H1 (cell line): ENCODE measurements at regions not wholly inside any gene's neighbourhood (a gene's known extent, or its start where the extent isn't known, plus 50 kb on each side); places are given as distances from the start of the nearest gene placed in this dataset.

Experiments
- CTCF ChIA-PET: fragments of 300-600 bp; sonication (Branson Sonifier 250); formaldehyde crosslinking; loops from one replicate; lab custom pipeline; 2021; ENCODE audit not compliant: partially characterized antibody; lab: Charles Lee
- POLR2A ChIA-PET: fragments of 300-600 bp; sonication (Branson Sonifier 250); formaldehyde crosslinking; loops from one replicate; lab custom pipeline; 2021; ENCODE audit warnings: inconsistent platforms; ENCODE audit not compliant: partially characterized antibody; lab: Charles Lee
- DNase-seq, 2 experiments: peaks; one replicate each; pipeline versions ENCODE4 v3.0.0 to v3.0.0-alpha.2; 2010 to 2022; ENCODE audit warnings: low spot score in 2 of 2, low read depth in 1 of 2, mixed read lengths in 1 of 2
- FAIRE-seq: peaks from 2 replicates; lab custom pipeline; 2011; peaks lifted over from hg19 to GRCh38; lab: Jason Lieb, UNC
- H2AFZ ChIP-seq: 2 replicates; pipeline ENCODE4 v1.8.1; 2012; ENCODE audit warnings: low read length, inconsistent platforms
- H2AK5ac ChIP-seq: 2 replicates; pipeline ENCODE4 v1.6.1; 2013; ENCODE audit warnings: low read depth, low read length
- H2BK120ac ChIP-seq: replicated peaks from 2 replicates; pipeline ENCODE3; 2013; ENCODE audit warnings: low read depth, low read length, inconsistent platforms
- H2BK12ac ChIP-seq: 2 replicates; pipeline ENCODE4 v1.6.1; 2013; ENCODE audit warnings: low read depth, low read length
- H2BK15ac ChIP-seq: 2 replicates; pipeline ENCODE4 v1.6.1; 2013; ENCODE audit warnings: low read length
- H2BK20ac ChIP-seq: 2 replicates; pipeline ENCODE4 v1.6.1; 2013; ENCODE audit warnings: low read length
- H2BK5ac ChIP-seq: 2 replicates; pipeline ENCODE4 v1.6.1; 2013; ENCODE audit warnings: low read depth, low read length
- H3K14ac ChIP-seq: 2 replicates; pipeline ENCODE4 v1.6.1; 2013; ENCODE audit warnings: inconsistent platforms; ENCODE audit not compliant: insufficient read length
- H3K18ac ChIP-seq: 2 replicates; pipeline ENCODE4 v1.6.1; 2013; ENCODE audit warnings: low read length; ENCODE audit errors: extremely low read depth
- H3K23ac ChIP-seq: 2 replicates; pipeline ENCODE4 v1.6.1; 2013; ENCODE audit warnings: inconsistent platforms; ENCODE audit not compliant: insufficient read length
- H3K23me2 ChIP-seq: 2 replicates; pipeline ENCODE4 v1.6.1; 2013; ENCODE audit warnings: low read depth, low read length
- H3K27ac ChIP-seq: 2 replicates; pipeline ENCODE4 v1.6.1; 2011; ENCODE audit warnings: low read depth, low read length, inconsistent platforms
- H3K27me3 ChIP-seq, 4 experiments: replicated peaks in 1 of 4; 1 replicate in 1 of 4; 2 replicates in 3 of 4; pipeline versions ENCODE4 v1.6.1 to v1.8.1; 2011 to 2013; ENCODE audit warnings: low read length in 3 of 4, mild to moderate bottlenecking in 3 of 4, inconsistent platforms in 2 of 4, mixed read lengths in 2 of 4, moderate library complexity in 1 of 4; ENCODE audit not compliant: control insufficient read depth in 3 of 4, insufficient read depth in 3 of 4; ENCODE audit errors: extremely low read depth in 1 of 4
- H3K36me3 ChIP-seq, 4 experiments: 2 replicates each; pipeline versions ENCODE4 v1.6.1 to v1.8.1; 2011 to 2013; ENCODE audit warnings: mild to moderate bottlenecking in 4 of 4, low read length in 3 of 4, moderate library complexity in 2 of 4, control low read depth in 1 of 4, inconsistent platforms in 1 of 4; ENCODE audit not compliant: insufficient read depth in 4 of 4, control insufficient read depth in 2 of 4
- H3K4ac ChIP-seq: replicated peaks from 2 replicates; pipeline ENCODE3; 2013; ENCODE audit warnings: low read length, low read depth, mixed read lengths, inconsistent platforms; ENCODE audit not compliant: insufficient read length
- H3K4me1 ChIP-seq, 4 experiments: replicated peaks in 1 of 4; 1 replicate in 1 of 4; 2 replicates in 3 of 4; pipeline versions ENCODE4 v1.6.1 to v1.8.1; 2011 to 2013; ENCODE audit warnings: low read length in 3 of 4, inconsistent platforms in 2 of 4, mixed read lengths in 1 of 4; ENCODE audit not compliant: insufficient read depth in 4 of 4, control insufficient read depth in 3 of 4
- H3K4me2 ChIP-seq, 2 experiments: 2 replicates each; pipeline versions ENCODE4 v1.6.1 to v1.8.1; 2011 to 2013; ENCODE audit warnings: low read depth in 2 of 2, low read length in 2 of 2, control low read depth in 1 of 2, inconsistent platforms in 1 of 2, mild to moderate bottlenecking in 1 of 2; ENCODE audit not compliant: insufficient read depth in 1 of 2
- H3K4me3 ChIP-seq, 4 experiments: fragments of 200-600, 300-600 bp in 1 of 4; sonication (generic), shearing (Covaris generic), sonication (Bioruptor Twin) in 1 of 4; 2 replicates each; pipeline versions ENCODE4 v1.5.1 to v1.8.1; 2011 to 2016; ENCODE audit warnings: low read length in 4 of 4, low read depth in 3 of 4, control low read depth in 2 of 4, inconsistent platforms in 2 of 4, mild to moderate bottlenecking in 2 of 4, mixed read lengths in 1 of 4, moderate library complexity in 1 of 4; ENCODE audit not compliant: insufficient read depth in 2 of 4; ENCODE audit errors: extremely low read depth in 1 of 4
- H3K56ac ChIP-seq: replicated peaks from 2 replicates; pipeline ENCODE3; 2013; ENCODE audit warnings: low read depth, mild to moderate bottlenecking, mixed read lengths, low read length, inconsistent platforms; ENCODE audit not compliant: insufficient read length
- H3K79me1 ChIP-seq: 2 replicates; pipeline ENCODE4 v1.6.1; 2013; ENCODE audit warnings: low read depth, low read length, control low read depth
- H3K79me2 ChIP-seq, 2 experiments: 2 replicates each; pipeline versions ENCODE4 v1.6.1 to v1.8.1; 2012 to 2013; ENCODE audit warnings: low read length in 2 of 2, mild to moderate bottlenecking in 2 of 2, inconsistent platforms in 1 of 2; ENCODE audit not compliant: insufficient read depth in 2 of 2, control insufficient read depth in 1 of 2
- H3K9ac ChIP-seq, 4 experiments: replicated peaks in 1 of 4; 1 replicate in 1 of 4; 2 replicates in 3 of 4; pipeline versions ENCODE4 v1.6.1 to v1.8.1; 2011 to 2013; ENCODE audit warnings: low read depth in 3 of 4, low read length in 3 of 4, control low read depth in 2 of 4, mild to moderate bottlenecking in 2 of 4, moderate library complexity in 2 of 4, inconsistent platforms in 1 of 4; ENCODE audit errors: extremely low read depth in 1 of 4
- H3K9me3 ChIP-seq, 2 experiments: 2 replicates each; pipeline versions ENCODE4 v1.6.1 to v1.8.1; 2012 to 2013; ENCODE audit warnings: mild to moderate bottlenecking in 2 of 2, moderate library complexity in 2 of 2, control low read depth in 1 of 2, inconsistent platforms in 1 of 2, low read depth in 1 of 2, low read length in 1 of 2, mixed read lengths in 1 of 2; ENCODE audit not compliant: insufficient read depth in 2 of 2
- H4K20me1 ChIP-seq, 2 experiments: replicated peaks in 1 of 2; 2 replicates each; pipeline versions ENCODE3 to v1.8.1; 2011 to 2013; ENCODE audit warnings: inconsistent platforms in 2 of 2, low read length in 2 of 2, mild to moderate bottlenecking in 1 of 2; ENCODE audit not compliant: insufficient read depth in 2 of 2, control insufficient read depth in 1 of 2
- H4K5ac ChIP-seq: 2 replicates; pipeline ENCODE4 v1.6.1; 2013; ENCODE audit warnings: low read length, low read depth, mixed read lengths, inconsistent platforms; ENCODE audit not compliant: insufficient read length
- H4K8ac ChIP-seq: 2 replicates; pipeline ENCODE4 v1.8.0; 2013; ENCODE audit warnings: mild to moderate bottlenecking, moderate library complexity, low read length, inconsistent platforms; ENCODE audit not compliant: insufficient read depth; ENCODE audit errors: extremely low read depth
- H4K91ac ChIP-seq: replicated peaks from 2 replicates; pipeline ENCODE3; 2013; ENCODE audit warnings: low read length, mixed read lengths, inconsistent platforms; ENCODE audit not compliant: insufficient read length
- BCL11A ChIP-seq, 2 experiments: IDR thresholded peaks; one replicate each; pipeline ENCODE4 v1.6.1; 2011; ENCODE audit warnings: low read depth in 2 of 2, low read length in 2 of 2, mild to moderate bottlenecking in 2 of 2
- CTBP2 ChIP-seq: IDR thresholded peaks from 2 replicates; pipeline ENCODE4 v1.7.0; 2011; ENCODE audit warnings: borderline replicate concordance, mild to moderate bottlenecking, moderate library complexity, mixed read lengths, low read length; ENCODE audit not compliant: insufficient read depth, insufficient read length
- EGR1 ChIP-seq: IDR thresholded peaks from 2 replicates; pipeline ENCODE4 v1.6.1; 2011; ENCODE audit warnings: low read depth, low read length, borderline replicate concordance
- HDAC6 ChIP-seq: IDR thresholded peaks from one replicate; pipeline ENCODE4 v1.7.1; 2012; ENCODE audit warnings: low read depth, mild to moderate bottlenecking, inconsistent platforms, low read length, moderate library complexity
- KDM4A ChIP-seq: IDR thresholded peaks from one replicate; pipeline ENCODE4 v1.7.1; 2012; ENCODE audit warnings: low read depth, mild to moderate bottlenecking, moderate library complexity, low read length, inconsistent platforms; ENCODE audit not compliant: severe bottlenecking
- RBBP5 ChIP-seq: IDR thresholded peaks from 2 replicates; pipeline ENCODE4 v1.7.1; 2012; ENCODE audit warnings: low read depth, mild to moderate bottlenecking, inconsistent platforms, low read length, moderate library complexity, borderline replicate concordance
- SIRT6 ChIP-seq: IDR thresholded peaks from one replicate; pipeline ENCODE4 v1.7.1; 2012; ENCODE audit warnings: low read length, inconsistent platforms
- SP1 ChIP-seq: IDR thresholded peaks from 2 replicates; pipeline ENCODE4 v1.6.1; 2011; ENCODE audit warnings: low read depth, low read length
- SP2 ChIP-seq: IDR thresholded peaks from 2 replicates; pipeline ENCODE4 v1.6.1; 2012; ENCODE audit warnings: mild to moderate bottlenecking, low read length, inconsistent platforms
- SUZ12 ChIP-seq: fragments of 200-600 bp; sonication (generic); IDR thresholded peaks from 2 replicates; pipeline ENCODE4 v1.6.1; 2012; ENCODE audit warnings: mild to moderate bottlenecking, inconsistent platforms, low read length, moderate library complexity, mixed read lengths

GRCh38 chr9:23309800-23310199 is 516.2 kb downstream of the ELAVL2 start:
- no peak overlapping the region for H2AK5ac ChIP-seq
- ChIA-PET CTCF (no interaction called here), POLR2A (no interaction called here)
- H3K27ac ChIP-seq = no peak overlapping the region
- FAIRE-seq (no peak), DNase-seq (no peak)
- no peak overlapping the region for H2BK20ac ChIP-seq
- H3K18ac ChIP-seq = no peak overlapping the region
- H3K9me3 ChIP-seq = no peaks in the 10 kb centered on the region
- no peak overlapping the region for H3K14ac ChIP-seq
- H3K27me3 ChIP-seq = no peaks in the 10 kb centered on the region
- H4K5ac ChIP-seq = no peak overlapping the region
- no peak overlapping the region for H3K23ac ChIP-seq
- H2BK12ac ChIP-seq = no peak overlapping the region
- no peaks in the 10 kb centered on the region for H3K79me1 ChIP-seq
- H3K4me1 ChIP-seq = no peaks in the 10 kb centered on the region
- no peak overlapping the region for H2AFZ ChIP-seq
- no peaks in the 10 kb centered on the region for H4K20me1 ChIP-seq
- no peaks in the 10 kb centered on the region for H3K23me2 ChIP-seq
- no peaks in the 10 kb centered on the region for H3K79me2 ChIP-seq
- no peak overlapping the region for H3K9ac ChIP-seq
- H2BK120ac ChIP-seq = no peak overlapping the region
- no peak overlapping the region for H2BK15ac ChIP-seq
- no peak overlapping the region for H2BK5ac ChIP-seq
- H3K56ac ChIP-seq = no peak overlapping the region
- H4K91ac ChIP-seq = no peak overlapping the region
- H3K4ac ChIP-seq = no peak overlapping the region
- no peak overlapping the region for H3K4me2 ChIP-seq
- H4K8ac ChIP-seq = no peak overlapping the region
- no peaks in the 10 kb centered on the region for H3K36me3 ChIP-seq
- no peak overlapping the region for H3K4me3 ChIP-seq
- TF ChIP-seq RBBP5 = no peak
- no peak for TF ChIP-seq HDAC6
- TF ChIP-seq SIRT6 = no peak
- TF ChIP-seq EGR1 = no peak
- no peak for TF ChIP-seq KDM4A
- no peak for TF ChIP-seq SP2
- no peak for TF ChIP-seq BCL11A (IDR thresholded peaks at IDR 0.05; ENCODE audit: low read depth in 2 of 2, low read length in 2 of 2)
- no peak for TF ChIP-seq SP1
- TF ChIP-seq SUZ12 = no peak
- no peak for TF ChIP-seq CTBP2
